HCT116 (cell line): ENCODE measurements at regions not wholly inside any gene's neighbourhood (a gene's known extent, or its start where the extent isn't known, plus 50 kb on each side); places are given as distances from the start of the nearest gene placed in this dataset.

Experiments
- ATAC-seq: fragments of 200-7000 bp; cut with Tn5 transposase; 2 replicates; pipeline ENCODE4 v1.9.1; 2020; ENCODE audit warnings: mild to moderate bottlenecking, moderate library complexity
- BruUV-seq: library from RNA; stranded (reverse); fragments of 400-500 nt; replicated peaks from 2 replicates; lab custom pipeline; 2021; lab: Mats Ljungman, UMichigan
- CTCF ChIA-PET: fragments of 300-600 bp; sonication (Branson Sonifier 250); formaldehyde crosslinking; loops from one replicate; lab custom pipeline; 2021; ENCODE audit warnings: antibody characterized with exemption; lab: Charles Lee
- POLR2A ChIA-PET: fragments of 300-600, 350-600 bp; sonication (Branson Sonifier 250); formaldehyde crosslinking; loops from one replicate; lab custom pipeline; 2021; ENCODE audit warnings: antibody characterized with exemption; lab: Charles Lee
- RAD21 ChIA-PET, 2 experiments: fragments of 300-600 bp; sonication (Branson Sonifier 250); formaldehyde crosslinking; loops; one replicate each; lab custom pipeline; 2023; ENCODE audit warnings: low total read pairs in 2 of 2; ENCODE audit not compliant: uncharacterized antibody in 2 of 2, unreplicated experiment in 2 of 2, low non-redundant PET in 1 of 2; lab: Charles Lee
- DNase-seq: peaks from one replicate; pipeline ENCODE4 v3.0.0-alpha.2; 2010; ENCODE audit warnings: low read depth, low spot score
- H2AFZ ChIP-seq: fragments of 200-600 bp; shearing (Covaris generic), sonication (generic); 2 replicates; pipeline ENCODE4 v1.6.1; 2017; ENCODE audit warnings: low read depth, mixed run types, mixed read lengths, antibody characterized with exemption, low read length; ENCODE audit not compliant: poor library complexity, severe bottlenecking
- H3K27ac ChIP-seq: 2 replicates; pipeline ENCODE4 v1.5.1; 2012; ENCODE audit warnings: low read depth, low read length
- H3K27me3 ChIP-seq: fragments of 200-600 bp; sonication (generic); 2 replicates; pipeline ENCODE4 v1.6.1; 2016; ENCODE audit warnings: mixed run types, low read length, mixed read lengths; ENCODE audit not compliant: insufficient read depth
- H3K36me3 ChIP-seq, 2 experiments: fragments of 200-500 bp in 1 of 2; fragments of 200-600 bp in 1 of 2; sonication (Bioruptor generic) in 1 of 2; sonication (generic) in 1 of 2; 2 replicates each; pipeline versions ENCODE4 v1.5.1 to v1.6.1; 2014 to 2016; ENCODE audit warnings: low read length in 2 of 2, inconsistent platforms in 1 of 2, mixed read lengths in 1 of 2, mixed run types in 1 of 2; ENCODE audit not compliant: insufficient read depth in 2 of 2, control insufficient read depth in 1 of 2
- H3K4me1 ChIP-seq, 2 experiments: fragments of 200-600 bp in 1 of 2; sonication (generic) in 1 of 2; 2 replicates each; pipeline versions ENCODE4 v1.5.1 to v1.6.1; 2012 to 2017; ENCODE audit warnings: low read length in 2 of 2, inconsistent platforms in 1 of 2, mild to moderate bottlenecking in 1 of 2, mixed read lengths in 1 of 2, mixed run types in 1 of 2, moderate library complexity in 1 of 2; ENCODE audit not compliant: insufficient read depth in 2 of 2, control insufficient read depth in 1 of 2
- H3K4me2 ChIP-seq: fragments of 200-600 bp; sonication (generic); 2 replicates; pipeline ENCODE4 v1.6.1; 2017; ENCODE audit warnings: mixed run types, low read length, mixed read lengths
- H3K4me3 ChIP-seq, 2 experiments: fragments of 200-600 bp in 1 of 2; sonication (generic) in 1 of 2; replicated peaks in 1 of 2; 2 replicates each; pipeline ENCODE4 v1.5.1; 2011 to 2016; ENCODE audit warnings: low read length in 2 of 2, control low read depth in 1 of 2, low read depth in 1 of 2, mild to moderate bottlenecking in 1 of 2, mixed read lengths in 1 of 2, mixed run types in 1 of 2
- H3K79me2 ChIP-seq: fragments of 200-600 bp; sonication (generic); 2 replicates; pipeline ENCODE4 v1.6.1; 2017; ENCODE audit warnings: mild to moderate bottlenecking, mixed run types, low read length, moderate library complexity, mixed read lengths; ENCODE audit not compliant: insufficient read depth
- H3K9ac ChIP-seq: fragments of 200-600 bp; sonication (generic); 2 replicates; pipeline ENCODE4 v1.6.1; 2016; ENCODE audit warnings: low read length, mixed read lengths
- H3K9me2 ChIP-seq: fragments of 200-600 bp; sonication (generic), shearing (Covaris generic); 2 replicates; pipeline ENCODE4 v1.6.1; 2017; ENCODE audit warnings: mixed run types, mild to moderate bottlenecking, moderate library complexity; ENCODE audit not compliant: insufficient read depth
- H3K9me3 ChIP-seq, 2 experiments: fragments of 200-500 bp in 1 of 2; fragments of 200-600 bp in 1 of 2; sonication (Bioruptor generic) in 1 of 2; sonication (generic) in 1 of 2; 2 replicates each; pipeline ENCODE4 v1.6.1; 2014 to 2017; ENCODE audit warnings: low read length in 2 of 2, mixed read lengths in 2 of 2, inconsistent platforms in 1 of 2, low read depth in 1 of 2, mild to moderate bottlenecking in 1 of 2, mixed run types in 1 of 2, moderate library complexity in 1 of 2; ENCODE audit not compliant: control insufficient read depth in 1 of 2, insufficient read depth in 1 of 2
- H4K20me1 ChIP-seq: fragments of 200-600 bp; sonication (generic), shearing (Covaris generic); 2 replicates; pipeline ENCODE4 v1.6.1; 2017; ENCODE audit warnings: mixed run types, mild to moderate bottlenecking, moderate library complexity; ENCODE audit not compliant: insufficient read depth
- ATF3 ChIP-seq: IDR thresholded peaks from 2 replicates; pipeline ENCODE4 v1.6.1; 2012
- CBX3 ChIP-seq: IDR thresholded peaks from 2 replicates; pipeline ENCODE4 v1.6.1; 2012; ENCODE audit warnings: low read depth
- CEBPB ChIP-seq: IDR thresholded peaks from 2 replicates; pipeline ENCODE4 v1.6.1; 2012; ENCODE audit warnings: low read depth
- EGR1 ChIP-seq: IDR thresholded peaks from 2 replicates; pipeline ENCODE4 v1.6.1; 2012; ENCODE audit warnings: low read depth
- EZH2phosphoT487 ChIP-seq: fragments of 200-600 bp; IDR thresholded peaks from 2 replicates; pipeline ENCODE4 v1.6.1; 2018; ENCODE audit warnings: antibody characterized with exemption, borderline replicate concordance
- FOSL1 ChIP-seq: IDR thresholded peaks from 2 replicates; pipeline ENCODE4 v1.6.1; 2012; ENCODE audit warnings: low read depth
- JUND ChIP-seq: IDR thresholded peaks from 2 replicates; pipeline ENCODE4 v1.6.1; 2012
- POLR2A ChIP-seq: IDR thresholded peaks from 2 replicates; pipeline ENCODE4 v1.7.0; 2011; ENCODE audit warnings: borderline replicate concordance; ENCODE audit not compliant: insufficient read depth, insufficient read length; ENCODE audit errors: extremely low read depth
- POLR2AphosphoS5 ChIP-seq: IDR thresholded peaks from 2 replicates; pipeline ENCODE4 v1.6.1; 2011; ENCODE audit warnings: mild to moderate bottlenecking, low read depth, low read length, moderate library complexity
- RAD21 ChIP-seq: IDR thresholded peaks from 2 replicates; pipeline ENCODE4 v1.6.1; 2012; ENCODE audit warnings: low read depth, mild to moderate bottlenecking
- REST ChIP-seq: IDR thresholded peaks from 2 replicates; pipeline ENCODE4 v1.6.1; 2012; ENCODE audit warnings: low read depth
- SIN3A ChIP-seq: IDR thresholded peaks from 2 replicates; pipeline ENCODE4 v1.6.1; 2012; ENCODE audit warnings: low read depth
- SRF ChIP-seq: IDR thresholded peaks from 2 replicates; pipeline ENCODE4 v1.6.1; 2012; ENCODE audit warnings: low read depth
- TCF7L2 ChIP-seq: IDR thresholded peaks from 2 replicates; pipeline ENCODE4 v1.7.0; 2011; ENCODE audit warnings: borderline replicate concordance, inconsistent platforms; ENCODE audit not compliant: insufficient read depth, insufficient read length; ENCODE audit errors: extremely low read depth
- YY1 ChIP-seq: IDR thresholded peaks from 2 replicates; pipeline ENCODE4 v1.6.1; 2011; ENCODE audit warnings: low read length, low read depth, moderate library complexity, mild to moderate bottlenecking; ENCODE audit not compliant: insufficient replicate concordance; ENCODE audit errors: extremely low read depth
- ZFX ChIP-seq: fragments of 450-650 bp; IDR thresholded peaks from 2 replicates; pipeline ENCODE4 v1.6.1; 2017
- intact Hi-C: fragments of 100-400 bp; cut with micrococcal nuclease; formaldehyde crosslinking; loops from 2 replicates; pipeline ENCODE4 v1.10.0; 2022

- BruUV-seq = no TSS peak
- no peaks in the 10 kb centered on the region for H3K27me3 ChIP-seq
- H3K36me3 ChIP-seq = no peaks in the 10 kb centered on the region
- H3K27ac ChIP-seq = no peak overlapping the region
- H3K9ac ChIP-seq = no peak overlapping the region
- intact Hi-C loops = no loop called here
- ChIA-PET POLR2A (no interaction called here), RAD21 (no interaction called here)
- H3K4me3 ChIP-seq = no peak overlapping the region
- no peaks in the 10 kb centered on the region for H3K79me2 ChIP-seq
- DNase-seq = no peak
- no peak overlapping the region for H3K4me2 ChIP-seq
- H4K20me1 ChIP-seq = no peaks in the 10 kb centered on the region
- no peak overlapping the region for H2AFZ ChIP-seq
- ATAC-seq = no peak
- TF ChIP-seq CEBPB (no peak), RAD21 (no peak), ZFX (no peak), EGR1 (no peak), ATF3 (no peak), CBX3 (no peak), EZH2phosphoT487 (no peak), SIN3A (no peak), POLR2A (no peak), REST (no peak), POLR2AphosphoS5 (no peak), YY1 (no peak), TCF7L2 (no peak), SRF (no peak), FOSL1 (no peak), JUND (no peak)
- TF ChIP-seq, all 23 proteins: peak for 0
- no peaks in the 10 kb centered on the region for H3K9me3 ChIP-seq
- no peaks in the 10 kb centered on the region; the same call in 1 of the 2 replicates for H3K9me2 ChIP-seq
- no peaks in the 10 kb centered on the region for H3K4me1 ChIP-seq
- CTCF ChIA-PET = no interaction called here
These were observed 78.1 kb upstream of the PDE1A start for GRCh38 chr2:182504903-182505302.
